ENCODE measurements at regions not wholly inside any gene's neighbourhood (a gene's known extent, or its start where the extent isn't known, plus 50 kb on each side); places are given as distances from the start of the nearest gene placed in this dataset.

- Mint-ChIP-seq H3K4me3 (ENCODE audit: unreplicated experiment) (no peak overlapping the region), H3K27me3 (ENCODE audit: insufficient read depth, unreplicated experiment) (no peaks in the 10 kb centered on the region), H3K27ac (ENCODE audit: unreplicated experiment) (no peak overlapping the region), H3K4me1 (ENCODE audit: low read depth, unreplicated experiment) (peaks cover 24% of the 10 kb centered on the region), H3K9me3 (ENCODE audit: unreplicated experiment) (no peaks in the 10 kb centered on the region), H3K36me3 (ENCODE audit: insufficient read depth, unreplicated experiment) (no peaks in the 10 kb centered on the region)
- no peaks in the 10 kb centered on the region for H3K27me3 ChIP-seq (replicated peaks; ENCODE audit: control insufficient read depth, insufficient read depth, low read length)
- H3K36me3 ChIP-seq (ENCODE audit: control insufficient read depth, insufficient read depth, low read length): no peaks in the 10 kb centered on the region
- intact Hi-C loops (cut with micrococcal nuclease; ENCODE audit: unreplicated experiment): no loop called here
- TF ChIP-seq CTCF (IDR thresholded peaks at IDR 0.05; ENCODE audit: insufficient read depth in 1 of 2, low read depth in 1 of 2, low read length in 1 of 2, severe bottlenecking in 1 of 2, unreplicated experiment in 1 of 2): no peak
- H3K4me3 ChIP-seq (ENCODE audit: low read depth, low read length): no peak overlapping the region
- no peaks in the 10 kb centered on the region for H3K9me3 ChIP-seq
- ChIA-PET CTCF (interaction anchor here (1.5 kb wide), 1 partner anchor 243 kb away, joined by 7 read pairs; no protein-coding TSS in a partner anchor), POLR2A (no interaction called here)
- no peak for DNase-seq
- peaks cover 13% of the 10 kb centered on the region; the same call in 1 of the 2 replicates for H3K4me1 ChIP-seq
- BruUV-seq (replicated peaks): no TSS peak
These were observed 449.9 kb downstream of the PREX1 start for GRCh38 chr20:48377940-48378339.

- ChIA-PET CTCF (no interaction called here), POLR2A (interaction anchor here (0.5 kb wide), 1 partner anchor 24 kb away, joined by 3 read pairs; no protein-coding TSS in a partner anchor)
- Mint-ChIP-seq H3K9me3 (ENCODE audit: unreplicated experiment) (no peaks in the 10 kb centered on the region), H3K4me3 (ENCODE audit: unreplicated experiment) (no peak overlapping the region), H3K27me3 (ENCODE audit: insufficient read depth, unreplicated experiment) (no peaks in the 10 kb centered on the region), H3K27ac (ENCODE audit: unreplicated experiment) (no peak overlapping the region), H3K36me3 (ENCODE audit: insufficient read depth, unreplicated experiment) (no peaks in the 10 kb centered on the region), H3K4me1 (ENCODE audit: low read depth, unreplicated experiment) (peaks cover 12% of the 10 kb centered on the region)
- intact Hi-C loops (cut with micrococcal nuclease; ENCODE audit: unreplicated experiment): no loop called here
- H3K27me3 ChIP-seq (replicated peaks; ENCODE audit: control insufficient read depth, insufficient read depth, low read length): no peaks in the 10 kb centered on the region
- H3K9me3 ChIP-seq: no peaks in the 10 kb centered on the region
- TF ChIP-seq CTCF (IDR thresholded peaks at IDR 0.05; ENCODE audit: insufficient read depth in 1 of 2, low read depth in 1 of 2, low read length in 1 of 2, severe bottlenecking in 1 of 2, unreplicated experiment in 1 of 2): no peak
- H3K4me1 ChIP-seq: peaks cover 4% of the 10 kb centered on the region; the same call in 1 of the 2 replicates
- no peak overlapping the region for H3K4me3 ChIP-seq (ENCODE audit: low read depth, low read length)
- no peaks in the 10 kb centered on the region for H3K36me3 ChIP-seq (ENCODE audit: control insufficient read depth, insufficient read depth, low read length)
- no peak for DNase-seq
- no TSS peak for BruUV-seq (replicated peaks)
These were observed 452.0 kb downstream of the PREX1 start for GRCh38 chr20:48375804-48376203.

- no peaks in the 10 kb centered on the region for H3K9me3 Mint-ChIP-seq (ENCODE audit: unreplicated experiment)
- no peak overlapping the region for H3K4me3 Mint-ChIP-seq (ENCODE audit: unreplicated experiment)
- H3K4me1 Mint-ChIP-seq (ENCODE audit: low read depth, unreplicated experiment): peaks cover 18% of the 10 kb centered on the region
- H3K36me3 ChIP-seq (ENCODE audit: control insufficient read depth, insufficient read depth, low read length): no peaks in the 10 kb centered on the region
- H3K27me3 ChIP-seq (replicated peaks; ENCODE audit: control insufficient read depth, insufficient read depth, low read length): no peaks in the 10 kb centered on the region
- intact Hi-C loops (cut with micrococcal nuclease; ENCODE audit: unreplicated experiment): no loop called here
- no peaks in the 10 kb centered on the region for H3K27me3 Mint-ChIP-seq (ENCODE audit: insufficient read depth, unreplicated experiment)
- H3K27ac Mint-ChIP-seq (ENCODE audit: unreplicated experiment): no peak overlapping the region
- DNase-seq: no peak
- BruUV-seq (replicated peaks): no TSS peak
- H3K9me3 ChIP-seq: no peaks in the 10 kb centered on the region
- H3K4me3 ChIP-seq (ENCODE audit: low read depth, low read length): no peak overlapping the region
- ChIA-PET POLR2A (interaction anchor here (0.5 kb wide), 1 partner anchor 23 kb away, joined by 3 read pairs; no protein-coding TSS in a partner anchor), CTCF (interaction anchor here (1.1 kb wide), 1 partner anchor 245 kb away, joined by 3 read pairs; no protein-coding TSS in a partner anchor)
- no peak for TF ChIP-seq CTCF (IDR thresholded peaks at IDR 0.05; ENCODE audit: insufficient read depth in 1 of 2, low read depth in 1 of 2, low read length in 1 of 2, severe bottlenecking in 1 of 2, unreplicated experiment in 1 of 2)
- H3K36me3 Mint-ChIP-seq (ENCODE audit: insufficient read depth, unreplicated experiment): no peaks in the 10 kb centered on the region
- H3K4me1 ChIP-seq: peaks cover 9% of the 10 kb centered on the region; the same call in 1 of the 2 replicates
These were observed 452.7 kb downstream of the PREX1 start for GRCh38 chr20:48374991-48375595.

Measured in Caco-2 (cell line).